Hypothalamus (tissue), 51 donors: ENCODE measurements at regions not wholly inside any gene's neighbourhood (a gene's known extent, or its start where the extent isn't known, plus 50 kb on each side); places are given as distances from the start of the nearest gene placed in this dataset.
"Not testable (repeated sequence)": the region's sequence is repeated elsewhere in the genome, so short reads cannot be mapped to it uniquely, and the experiment has no call there.

Experiments used
- DNase-seq, 51 donors: peaks; one replicate each; lab custom pipeline; 2025; lab: John Stamatoyannopoulos, UW

GRCh38 chr6:43895656-43896328 lies 125.8 kb downstream of the VEGFA start:
- no peak for DNase-seq

- no peak for DNase-seq
Measured at GRCh38 chr6:43893073-43893472, 123.1 kb downstream of the VEGFA start.

GRCh38 chr6:43891072-43891870 lies 121.3 kb downstream of the VEGFA start:
- no peak for DNase-seq

GRCh38 chr6:43890197-43891062 lies 120.4 kb downstream of the VEGFA start:
- no peak for DNase-seq

GRCh38 chr6:43887906-43888683 lies 118.1 kb downstream of the VEGFA start:
- DNase-seq: no peak

- no peak for DNase-seq
Measured at GRCh38 chr6:43887340-43887858, 117.4 kb downstream of the VEGFA start.

- no peak for DNase-seq
Measured at GRCh38 chr6:43886717-43887339, 116.8 kb downstream of the VEGFA start.

GRCh38 chr6:43886067-43886461 lies 116.1 kb downstream of the VEGFA start:
- no peak for DNase-seq

GRCh38 chr6:43885399-43886066 lies 115.5 kb downstream of the VEGFA start:
- no peak for DNase-seq

GRCh38 chr6:43884652-43885022 lies 114.6 kb downstream of the VEGFA start:
- DNase-seq: no peak

- peak in 2 of 51 donors; percentile 7 to 23 for DNase-seq
Measured at GRCh38 chr6:43883847-43884651, 114.0 kb downstream of the VEGFA start.

GRCh38 chr6:43882690-43883448 lies 112.9 kb downstream of the VEGFA start:
- DNase-seq: not testable (repeated sequence)

GRCh38 chr6:43880236-43881137 lies 110.5 kb downstream of the VEGFA start:
- no peak for DNase-seq

- DNase-seq: no peak
Measured at GRCh38 chr6:43879722-43880121, 109.7 kb downstream of the VEGFA start.

GRCh38 chr6:43878823-43879495 lies 108.9 kb downstream of the VEGFA start:
- peak in 47 of 51 donors; percentile 7 to 78 (median 52) for DNase-seq

GRCh38 chr6:43878127-43878634 lies 108.2 kb downstream of the VEGFA start:
- DNase-seq: no peak
